A549 (cell line): ENCODE measurements at regions not wholly inside any gene's neighbourhood (a gene's known extent, or its start where the extent isn't known, plus 50 kb on each side); places are given as distances from the start of the nearest gene placed in this dataset.

Experiments used
- CEBPB ChIP-seq, 2 experiments: fragments of >200 bp in 1 of 2; sonication (Bioruptor Twin) in 1 of 2; formaldehyde crosslinking in 1 of 2; IDR thresholded peaks; 2 replicates each; pipeline ENCODE4 v1.6.1; 2012 to 2016
- EP300 ChIP-seq, 2 experiments: fragments of >200 bp; sonication (Bioruptor Twin); formaldehyde crosslinking; IDR thresholded peaks; 2 replicates in 1 of 2; 3 replicates in 1 of 2; pipeline ENCODE4 v1.6.1; 2016 to 2017
- HDAC2 ChIP-seq: fragments of 200-600 bp; sonication (generic); IDR thresholded peaks from 2 replicates; pipeline ENCODE4 v1.6.1; 2016
- MYC ChIP-seq: IDR thresholded peaks from 2 replicates; pipeline ENCODE4 v1.6.1; 2012; ENCODE audit warnings: mild to moderate bottlenecking, inconsistent platforms, low read length, improper control_type of control experiment, borderline replicate concordance
- NFE2L2 ChIP-seq: fragments of 150-350 bp; conservative IDR thresholded peaks from 2 replicates; pipeline ENCODE4 v1.6.1; 2014; ENCODE audit warnings: low read length
- POLR2A ChIP-seq: IDR thresholded peaks from 2 replicates; pipeline ENCODE4 v1.6.1; 2012; ENCODE audit warnings: mild to moderate bottlenecking, low read length
- RCOR1 ChIP-seq: fragments of 150-350 bp; IDR thresholded peaks from 2 replicates; pipeline ENCODE4 v1.6.1; 2014; ENCODE audit warnings: antibody characterized with exemption, low read length, low read depth
- ZFP36 ChIP-seq: fragments of 450-650 bp; IDR thresholded peaks from 2 replicates; pipeline ENCODE4 v1.6.1; 2014; ENCODE audit warnings: borderline replicate concordance; ENCODE audit not compliant: partially characterized antibody
- TF ChIP-seq, protein P1 (sequence below): fragments of >200 bp; sonication (Bioruptor Twin); formaldehyde crosslinking; IDR thresholded peaks from 3 replicates; pipeline ENCODE4 v1.5.1; 2016
- TF ChIP-seq, protein P2 (sequence below): fragments of 450-650 bp; IDR thresholded peaks from 2 replicates; pipeline ENCODE4 v1.6.1; 2014; ENCODE audit warnings: antibody characterized with exemption

DNA sequence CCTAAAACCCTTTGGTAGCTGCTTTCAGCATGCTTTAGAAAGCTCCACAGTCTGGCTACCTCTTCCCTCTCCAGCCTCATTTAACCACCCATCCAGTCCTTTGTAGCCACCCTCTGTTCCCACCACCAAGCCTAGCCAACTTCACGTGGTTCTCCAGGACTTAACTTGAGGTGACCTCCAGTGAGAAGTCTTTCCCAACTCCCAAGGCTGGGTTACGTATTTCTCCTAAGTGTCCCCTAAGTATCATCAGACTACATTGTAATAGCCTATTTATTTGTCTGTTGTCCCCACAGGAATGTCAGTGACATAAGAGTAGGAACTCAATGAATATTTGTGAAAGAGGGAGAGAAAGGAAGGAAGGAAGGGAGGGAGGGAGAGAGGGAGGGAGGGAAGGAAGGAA, 431.9 kb upstream of the JARID2 start:
- TF ChIP-seq, protein P1, sequence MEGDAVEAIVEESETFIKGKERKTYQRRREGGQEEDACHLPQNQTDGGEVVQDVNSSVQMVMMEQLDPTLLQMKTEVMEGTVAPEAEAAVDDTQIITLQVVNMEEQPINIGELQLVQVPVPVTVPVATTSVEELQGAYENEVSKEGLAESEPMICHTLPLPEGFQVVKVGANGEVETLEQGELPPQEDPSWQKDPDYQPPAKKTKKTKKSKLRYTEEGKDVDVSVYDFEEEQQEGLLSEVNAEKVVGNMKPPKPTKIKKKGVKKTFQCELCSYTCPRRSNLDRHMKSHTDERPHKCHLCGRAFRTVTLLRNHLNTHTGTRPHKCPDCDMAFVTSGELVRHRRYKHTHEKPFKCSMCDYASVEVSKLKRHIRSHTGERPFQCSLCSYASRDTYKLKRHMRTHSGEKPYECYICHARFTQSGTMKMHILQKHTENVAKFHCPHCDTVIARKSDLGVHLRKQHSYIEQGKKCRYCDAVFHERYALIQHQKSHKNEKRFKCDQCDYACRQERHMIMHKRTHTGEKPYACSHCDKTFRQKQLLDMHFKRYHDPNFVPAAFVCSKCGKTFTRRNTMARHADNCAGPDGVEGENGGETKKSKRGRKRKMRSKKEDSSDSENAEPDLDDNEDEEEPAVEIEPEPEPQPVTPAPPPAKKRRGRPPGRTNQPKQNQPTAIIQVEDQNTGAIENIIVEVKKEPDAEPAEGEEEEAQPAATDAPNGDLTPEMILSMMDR = no peak
- TF ChIP-seq RCOR1 (no peak), EP300 (IDR thresholded peaks at IDR 0.05) (no peak), MYC (no peak), CEBPB (IDR thresholded peaks at IDR 0.05) (no peak), POLR2A (no peak), HDAC2 (no peak), NFE2L2 (no peak), ZFP36 (no peak)
- TF ChIP-seq, protein P2, sequence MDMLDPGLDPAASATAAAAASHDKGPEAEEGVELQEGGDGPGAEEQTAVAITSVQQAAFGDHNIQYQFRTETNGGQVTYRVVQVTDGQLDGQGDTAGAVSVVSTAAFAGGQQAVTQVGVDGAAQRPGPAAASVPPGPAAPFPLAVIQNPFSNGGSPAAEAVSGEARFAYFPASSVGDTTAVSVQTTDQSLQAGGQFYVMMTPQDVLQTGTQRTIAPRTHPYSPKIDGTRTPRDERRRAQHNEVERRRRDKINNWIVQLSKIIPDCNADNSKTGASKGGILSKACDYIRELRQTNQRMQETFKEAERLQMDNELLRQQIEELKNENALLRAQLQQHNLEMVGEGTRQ = no peak
